ENCODE measurements at regions not wholly inside any gene's neighbourhood (a gene's known extent, or its start where the extent isn't known, plus 50 kb on each side); places are given as distances from the start of the nearest gene placed in this dataset.

DNA sequence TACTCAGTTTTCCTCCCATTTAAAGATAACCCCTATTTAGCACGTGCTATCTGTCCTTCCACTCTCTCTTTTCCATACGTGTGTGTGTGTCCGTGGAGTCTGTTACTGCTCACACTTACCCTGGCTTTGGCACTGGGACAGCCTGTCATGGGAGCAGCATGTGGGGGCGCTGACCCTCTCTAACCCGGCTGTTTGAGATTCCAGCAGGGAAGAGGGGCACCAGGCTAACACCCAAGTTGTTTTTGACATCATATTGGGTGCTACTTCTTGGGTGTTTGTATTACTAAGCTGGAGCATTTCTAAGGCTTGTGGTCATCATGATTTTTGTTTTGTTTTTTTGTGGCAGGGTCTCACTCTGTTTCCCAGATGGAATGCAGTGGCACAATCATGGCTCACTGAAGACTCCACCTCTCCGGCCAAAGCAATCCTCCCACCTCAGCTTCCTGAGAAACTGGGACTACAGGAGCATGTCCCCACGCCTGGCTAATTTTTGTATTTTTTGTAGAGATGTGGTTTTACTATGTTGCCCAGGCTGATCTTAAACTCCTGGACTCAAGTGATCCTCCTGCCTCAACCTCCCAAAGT is 56.9 kb upstream of the SIMC1 start:
- DNase-seq: no peak

GRCh38 chr5:176183321-176184074 is 54.7 kb upstream of the SIMC1 start:
- peak; percentile 77 for DNase-seq

DNA sequence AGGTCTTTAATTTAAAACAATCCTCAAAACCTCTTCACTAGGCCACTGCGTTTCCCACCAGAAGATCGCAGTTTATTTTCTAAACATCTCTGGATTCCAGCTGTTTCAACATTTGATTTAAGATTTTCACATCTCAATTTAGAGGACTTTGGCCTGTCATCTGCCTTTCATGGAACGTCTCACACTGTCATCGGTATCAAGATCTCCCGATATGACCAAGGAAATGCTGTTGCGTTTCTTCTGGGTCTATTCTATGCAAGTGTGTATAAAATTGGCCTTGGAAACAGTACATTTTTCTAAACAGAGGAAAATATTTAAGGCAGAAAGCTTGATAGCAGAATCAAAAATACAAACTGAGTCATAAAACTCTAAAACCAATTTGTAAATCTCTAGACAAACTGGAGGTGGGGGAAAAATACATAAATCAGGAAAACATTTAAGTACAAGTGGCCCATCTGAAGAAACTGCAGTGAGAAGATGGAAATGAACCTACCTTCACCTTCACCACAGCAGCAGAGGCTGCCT is 53.6 kb upstream of the SIMC1 start:
- no peak for DNase-seq

GRCh38 chr5:176185133-176185733 is 53.0 kb upstream of the SIMC1 start:
- no peak for DNase-seq

- no peak for DNase-seq
These were observed 52.1 kb upstream of the SIMC1 start for GRCh38 chr5:176186107-176186506.

GRCh38 chr5:176187276-176188062 is 50.8 kb upstream of the SIMC1 start:
- no peak for DNase-seq

DNA sequence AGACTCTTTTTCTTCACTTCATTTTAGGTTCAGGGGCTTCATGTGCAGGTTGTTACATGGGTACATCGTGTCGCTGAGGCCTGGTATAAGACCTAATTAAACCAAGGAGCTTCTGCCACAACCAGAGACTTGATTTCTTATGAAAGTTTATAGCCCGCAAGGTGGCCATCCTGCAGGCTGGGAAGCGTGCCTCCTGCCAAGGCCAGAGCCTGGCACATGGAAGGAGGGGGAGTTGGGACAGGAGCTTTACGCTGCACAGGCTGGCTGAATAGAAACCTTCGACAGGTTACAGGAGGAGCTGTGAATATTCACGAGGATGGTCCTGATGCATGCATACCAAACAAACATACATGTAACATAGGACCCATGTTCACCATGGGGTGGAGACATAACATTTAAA is 50.1 kb upstream of the SIMC1 start:
- DNase-seq: no peak
